Panc1 (cell line): ENCODE measurements at regions not wholly inside any gene's neighbourhood (a gene's known extent, or its start where the extent isn't known, plus 50 kb on each side); places are given as distances from the start of the nearest gene placed in this dataset.

Experiments
- CTCF ChIP-seq: fragments of 450-650 bp; IDR thresholded peaks from 2 replicates; pipeline ENCODE4 v1.5.1; 2017; ENCODE audit warnings: mild to moderate bottlenecking
- POLR2AphosphoS5 ChIP-seq: IDR thresholded peaks from 2 replicates; pipeline ENCODE4 v1.6.1; 2012; ENCODE audit warnings: mild to moderate bottlenecking, low read depth, low read length, moderate library complexity
- REST ChIP-seq, 2 experiments: IDR thresholded peaks; 2 replicates each; pipeline ENCODE4 v1.6.1; 2011 to 2012; ENCODE audit warnings: low read depth in 2 of 2, control low read depth in 1 of 2, low read length in 1 of 2, mild to moderate bottlenecking in 1 of 2, moderate library complexity in 1 of 2; ENCODE audit not compliant: insufficient read depth in 1 of 2
- SIN3A ChIP-seq: IDR thresholded peaks from 2 replicates; pipeline ENCODE4 v1.6.1; 2012; ENCODE audit warnings: low read depth, mild to moderate bottlenecking, low read length, moderate library complexity, borderline replicate concordance; ENCODE audit not compliant: insufficient read depth
- TCF7L2 ChIP-seq: IDR thresholded peaks from 2 replicates; pipeline ENCODE4 v1.6.1; 2011; ENCODE audit warnings: mild to moderate bottlenecking, low read depth, low read length, inconsistent platforms

GRCh38 chr3:160049565-160049964, 60.9 kb downstream of the IL12A start:
- TF ChIP-seq CTCF (no peak), REST (IDR thresholded peaks at IDR 0.05; ENCODE audit: insufficient read depth in 1 of 2, low read depth in 2 of 2, low read length in 1 of 2) (no peak), SIN3A (no peak), TCF7L2 (no peak), POLR2AphosphoS5 (no peak)
